ENCODE measurements at regions not wholly inside any gene's neighbourhood (a gene's known extent, or its start where the extent isn't known, plus 50 kb on each side); places are given as distances from the start of the nearest gene placed in this dataset.

DNA sequence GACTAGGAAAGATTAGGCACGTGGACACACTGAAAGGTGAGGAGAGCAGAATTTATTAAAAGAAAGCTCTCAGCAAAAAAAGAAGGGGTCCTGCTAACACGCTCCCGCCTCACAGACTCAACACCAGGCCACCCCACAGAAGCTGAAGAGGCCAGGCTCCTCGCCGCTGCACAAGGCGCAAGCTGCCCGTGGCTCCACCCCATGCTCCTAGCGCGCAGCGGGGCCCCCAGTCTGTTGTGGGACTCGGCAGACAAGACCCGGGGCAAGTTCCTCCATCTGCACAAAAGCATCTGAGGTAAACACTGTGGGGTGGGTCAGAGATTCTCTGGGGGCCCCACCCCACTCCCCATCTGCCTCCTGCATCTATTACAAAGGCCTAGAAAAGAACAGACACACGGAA lies 1462.4 kb downstream of the EFNB2 start:
- no peak for DNase-seq

DNA sequence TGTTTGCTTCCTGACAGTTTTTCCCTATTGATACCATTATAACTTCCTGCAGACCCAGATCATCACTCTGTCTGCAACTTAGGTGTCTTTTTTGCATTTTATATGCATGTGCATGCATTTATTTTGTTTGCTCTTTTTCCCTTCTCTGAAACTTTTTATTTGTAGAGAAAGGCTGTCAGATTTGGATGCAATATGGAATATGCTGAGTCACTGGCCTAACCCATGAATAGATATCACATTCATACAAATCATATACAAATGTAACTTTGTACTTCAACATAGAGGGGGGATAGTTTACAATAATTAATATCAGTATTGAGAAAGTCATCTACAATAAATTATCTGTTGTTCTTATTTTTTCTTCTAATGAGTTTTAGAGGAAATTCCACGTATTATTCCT lies 1465.0 kb downstream of the EFNB2 start:
- DNase-seq = no peak

- no peak for DNase-seq
These were observed 1466.4 kb downstream of the EFNB2 start for GRCh38 chr13:105069106-105069505.

GRCh38 chr13:105063676-105064075 lies 1471.8 kb downstream of the EFNB2 start:
- no peak for DNase-seq

- DNase-seq = no peak
These were observed 1475.7 kb downstream of the EFNB2 start for GRCh38 chr13:105059786-105060185.

DNA sequence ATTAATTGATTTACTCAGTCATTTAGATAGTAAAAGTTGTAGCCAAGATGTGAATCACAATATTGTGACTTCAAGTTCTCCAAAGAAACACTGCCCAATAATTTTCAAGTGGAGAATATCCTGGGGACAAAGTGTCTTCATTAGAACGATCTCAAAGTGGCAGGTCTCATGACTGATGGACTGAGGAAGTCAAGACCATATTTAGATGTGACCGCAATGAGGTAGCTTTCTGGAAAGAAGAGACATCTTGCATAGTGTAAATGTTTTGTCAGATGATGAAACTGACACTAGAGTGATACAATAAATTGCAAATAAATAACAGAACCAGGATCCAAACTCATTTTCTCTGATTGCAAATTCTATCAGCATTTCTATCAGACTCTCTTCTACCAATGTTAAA lies 1476.9 kb downstream of the EFNB2 start:
- DNase-seq = no peak

DNA sequence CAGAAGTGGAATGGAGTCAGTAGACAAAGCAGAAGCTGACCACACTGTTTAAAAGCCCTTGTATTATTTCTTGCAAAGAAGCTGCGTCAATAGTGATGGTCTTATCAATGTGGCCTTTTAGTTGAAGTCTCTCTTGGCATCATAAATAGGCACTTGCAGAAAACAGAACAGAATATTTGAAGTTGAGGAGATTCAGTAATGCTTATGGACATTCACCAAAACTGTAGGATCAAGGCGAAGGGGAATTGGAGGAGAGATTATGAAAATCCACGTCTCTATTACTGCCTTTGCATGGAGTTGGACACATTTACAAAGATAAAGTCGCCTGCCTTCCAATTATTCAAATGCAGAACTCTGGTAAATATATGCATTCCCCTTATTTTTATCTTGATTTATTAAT lies 1482.8 kb downstream of the EFNB2 start:
- no peak for DNase-seq

GRCh38 chr13:105050686-105051085 lies 1484.8 kb downstream of the EFNB2 start:
- no peak for DNase-seq

DNA sequence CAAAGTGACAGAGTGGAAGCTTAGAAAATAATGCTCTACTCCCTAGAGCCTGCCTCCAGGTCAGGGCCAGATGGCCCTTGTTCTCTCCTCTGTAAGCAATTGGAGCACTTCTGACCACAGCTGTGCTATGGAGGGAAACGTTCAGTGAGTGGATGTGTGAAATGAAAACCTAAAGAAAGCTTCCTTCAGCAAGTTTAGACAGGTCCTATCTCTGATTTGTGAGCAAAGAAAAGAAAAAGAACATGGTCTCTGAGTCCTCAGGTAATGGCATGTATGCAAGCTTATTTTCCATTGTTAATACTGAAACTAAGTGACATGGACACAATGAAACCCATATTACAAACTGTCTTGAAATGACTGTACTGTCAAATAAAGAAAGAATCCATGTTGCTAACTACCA lies 1486.8 kb downstream of the EFNB2 start:
- no peak for DNase-seq

GRCh38 chr13:105047676-105048295 lies 1487.7 kb downstream of the EFNB2 start:
- DNase-seq = no peak

- DNase-seq = no peak
These were observed 1498.4 kb downstream of the EFNB2 start for GRCh38 chr13:105037110-105037509.

- DNase-seq = no peak
These were observed 1500.4 kb downstream of the EFNB2 start for GRCh38 chr13:105035092-105035491.

- no peak for DNase-seq
These were observed 1501.5 kb downstream of the EFNB2 start for GRCh38 chr13:105033999-105034398.

DNA sequence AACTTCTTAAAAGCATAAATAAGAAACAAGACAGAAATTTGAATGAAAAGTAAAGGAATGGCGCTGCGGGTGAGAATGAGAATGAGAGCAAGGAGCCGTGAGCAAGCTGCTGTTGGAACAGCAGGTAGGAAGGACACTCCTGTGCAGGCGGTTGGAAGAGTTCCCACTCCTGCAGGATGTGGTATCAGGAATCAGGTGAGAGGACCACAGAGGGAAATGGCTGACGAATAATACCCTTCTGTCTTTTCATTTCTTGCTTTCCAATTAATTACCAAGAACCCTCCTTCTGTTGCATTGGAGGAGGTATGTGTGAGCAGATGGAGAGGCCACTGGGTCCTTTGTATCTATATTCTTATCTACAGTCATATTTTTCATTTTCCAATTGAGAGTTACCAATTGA lies 1504.2 kb downstream of the EFNB2 start:
- DNase-seq = no peak

- no peak for DNase-seq
These were observed 1504.6 kb downstream of the EFNB2 start for GRCh38 chr13:105030851-105031250.

GRCh38 chr13:105019073-105019472 lies 1516.4 kb downstream of the EFNB2 start:
- DNase-seq = no peak

DNA sequence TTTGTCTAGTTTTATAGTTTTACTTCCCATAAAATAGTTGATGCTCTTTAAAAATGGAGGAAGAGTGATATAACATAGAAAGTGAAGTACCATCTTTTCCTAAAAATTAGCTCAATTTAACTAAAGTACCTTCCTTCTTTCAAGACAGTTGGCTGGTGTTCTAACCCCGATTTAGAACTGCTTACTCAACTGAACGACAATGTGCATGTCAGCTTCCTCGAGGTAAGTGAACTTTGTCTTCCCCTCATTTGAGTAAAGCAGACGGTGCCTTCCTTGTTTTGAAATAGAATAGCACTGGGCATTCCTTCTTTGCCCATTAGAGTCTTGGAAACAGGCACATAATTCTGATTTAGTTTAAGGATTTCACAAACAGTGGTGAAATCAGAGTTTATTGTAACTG lies 1519.2 kb downstream of the EFNB2 start:
- no peak for DNase-seq

- no peak for DNase-seq
These were observed 1526.9 kb downstream of the EFNB2 start for GRCh38 chr13:105008604-105009003.

- DNase-seq = no peak
These were observed 1528.2 kb downstream of the EFNB2 start for GRCh38 chr13:105007166-105007808.

- no peak for DNase-seq
These were observed 1539.4 kb downstream of the EFNB2 start for GRCh38 chr13:104996022-104996421.

- no peak for DNase-seq
These were observed 1541.8 kb downstream of the EFNB2 start for GRCh38 chr13:104993708-104994107.

GRCh38 chr13:104987621-104988020 lies 1547.8 kb downstream of the EFNB2 start:
- no peak for DNase-seq

DNA sequence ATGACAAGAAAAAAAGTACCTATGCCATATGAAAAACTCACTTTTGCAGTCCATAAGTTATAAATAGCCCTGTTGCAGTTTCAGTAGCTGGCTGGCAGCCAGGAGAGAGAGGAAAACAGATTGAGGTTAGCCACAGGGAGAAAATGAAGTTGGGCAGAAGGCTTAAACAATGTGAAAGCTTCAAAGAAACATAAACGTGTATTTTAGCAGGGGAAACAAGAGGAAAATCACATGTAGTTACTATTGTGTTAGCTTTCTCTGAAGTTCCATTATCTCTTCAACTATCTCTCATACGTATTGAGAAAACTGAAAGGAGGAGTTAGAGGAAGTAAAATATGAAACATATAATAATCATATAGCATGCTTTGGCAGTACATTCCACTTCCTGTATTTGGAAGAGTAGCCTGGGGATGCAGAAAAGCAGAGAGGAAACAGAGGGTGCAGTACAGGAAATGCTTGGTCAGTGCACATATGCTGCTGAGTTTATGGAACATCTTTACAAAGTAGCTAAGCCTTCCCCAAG lies 1551.1 kb downstream of the EFNB2 start:
- peak; percentile 4 for DNase-seq

DNA sequence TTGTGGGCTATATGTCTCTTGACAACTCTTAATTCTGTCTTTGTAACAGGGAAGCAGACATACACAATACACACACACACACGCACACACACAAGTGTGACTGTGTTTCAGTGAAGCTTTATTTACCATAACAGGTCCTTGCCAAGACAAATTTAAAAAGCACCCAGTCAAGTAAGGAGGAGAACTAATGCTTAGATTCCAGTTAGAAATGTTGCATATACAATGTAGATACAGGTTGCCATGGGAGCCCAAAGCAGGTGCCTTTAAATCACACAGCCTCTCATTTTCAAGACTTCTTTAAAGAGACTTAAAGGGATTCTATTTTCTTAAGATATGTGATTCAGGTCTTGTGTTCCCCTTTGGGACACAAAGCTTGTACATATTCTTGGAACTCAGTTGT lies 1551.9 kb downstream of the EFNB2 start:
- DNase-seq = no peak

DNA sequence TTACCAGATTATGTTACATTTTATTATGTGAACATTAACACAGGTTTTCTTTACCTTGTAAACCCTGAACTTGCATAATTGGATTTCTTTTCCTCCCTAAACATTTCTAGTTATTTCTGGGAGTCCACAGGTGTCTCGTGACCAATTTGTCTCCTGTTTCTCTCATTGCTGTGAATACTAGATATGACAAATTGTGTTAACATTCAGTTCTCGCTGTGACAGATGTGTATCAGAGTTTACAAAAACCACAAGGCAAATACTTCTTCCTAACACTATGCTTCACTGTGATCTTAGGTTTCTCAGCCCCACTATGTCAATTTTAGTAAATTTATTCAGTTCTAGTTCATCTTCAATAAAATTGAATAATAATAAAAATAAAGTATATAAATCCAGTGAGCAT lies 1554.9 kb downstream of the EFNB2 start:
- no peak for DNase-seq

Data from activated naive CD4-positive, alpha-beta T cell treated with Interleukin-2 at 50 U/mL for 16 hours (primary cell).